ENCODE measurements at regions not wholly inside any gene's neighbourhood (a gene's known extent, or its start where the extent isn't known, plus 50 kb on each side); places are given as distances from the start of the nearest gene placed in this dataset.

- no peak for TF ChIP-seq CTCF (IDR thresholded peaks at IDR 0.05; ENCODE audit: borderline replicate concordance, extremely low read depth, low read length, poor library complexity, severe bottlenecking)
- no peak for TF ChIP-seq EZH2 (IDR thresholded peaks at IDR 0.05; ENCODE audit: borderline replicate concordance, low read depth, low read length, severe bottlenecking)
Measured at GRCh38 chr1:221919743-221920142, 177.9 kb upstream of the DUSP10 start.

All from DND-41 (cell line).